Progenitor cell of endocrine pancreas (in vitro differentiated cells): ENCODE measurements at regions not wholly inside any gene's neighbourhood (a gene's known extent, or its start where the extent isn't known, plus 50 kb on each side); places are given as distances from the start of the nearest gene placed in this dataset.

Experiments used
- DNase-seq: peaks from one replicate; pipeline ENCODE4 v3.0.0; 2021; ENCODE audit warnings: low spot score; ENCODE audit not compliant: unreplicated experiment
- H3K27ac Mint-ChIP-seq: 2 replicates; pipeline ENCODE4 v1.8.0; 2021; ENCODE audit warnings: mild to moderate bottlenecking, moderate library complexity, mixed read lengths
- H3K27me3 Mint-ChIP-seq: 2 replicates; pipeline ENCODE4 v1.8.0; 2021; ENCODE audit warnings: mixed read lengths
- H3K36me3 Mint-ChIP-seq: 2 replicates; pipeline ENCODE4 v1.8.0; 2022; ENCODE audit warnings: mixed read lengths; ENCODE audit not compliant: insufficient read depth
- H3K4me1 Mint-ChIP-seq: 2 replicates; pipeline ENCODE4 v1.8.0; 2021; ENCODE audit warnings: low read depth, mixed read lengths
- H3K4me3 Mint-ChIP-seq: 2 replicates; pipeline ENCODE4 v1.8.0; 2021; ENCODE audit warnings: low read depth, mild to moderate bottlenecking, moderate library complexity, mixed read lengths
- H3K9me3 Mint-ChIP-seq: 2 replicates; pipeline ENCODE4 v1.8.0; 2021; ENCODE audit warnings: low read depth, mixed read lengths
- CTCF ChIP-seq: fragments of 200-600 bp; sonication (generic); IDR thresholded peaks from one replicate; pipeline ENCODE4 v1.5.0; 2021; ENCODE audit warnings: antibody characterized with exemption, mild to moderate bottlenecking; ENCODE audit not compliant: unreplicated experiment

GRCh38 chr20:1766731-1767130, 109.2 kb upstream of the SIRPG start:
- no peak for TF ChIP-seq CTCF

GRCh38 chr20:1764136-1765033, 106.8 kb upstream of the SIRPG start:
- DNase-seq = peak; percentile 51
- Mint-ChIP-seq H3K27ac (no peak overlapping the region), H3K36me3 (no peaks in the 10 kb centered on the region)

More at GRCh38 chr20:1766731-1767130, 109.2 kb upstream of the SIRPG start:
- Mint-ChIP-seq H3K4me1 (no peaks in the 10 kb centered on the region), H3K9me3 (no peaks in the 10 kb centered on the region), H3K4me3 (no peak overlapping the region), H3K27ac (no peak overlapping the region), H3K36me3 (no peaks in the 10 kb centered on the region), H3K27me3 (peaks cover 5% of the 10 kb centered on the region)
- no peak for DNase-seq

DNA sequence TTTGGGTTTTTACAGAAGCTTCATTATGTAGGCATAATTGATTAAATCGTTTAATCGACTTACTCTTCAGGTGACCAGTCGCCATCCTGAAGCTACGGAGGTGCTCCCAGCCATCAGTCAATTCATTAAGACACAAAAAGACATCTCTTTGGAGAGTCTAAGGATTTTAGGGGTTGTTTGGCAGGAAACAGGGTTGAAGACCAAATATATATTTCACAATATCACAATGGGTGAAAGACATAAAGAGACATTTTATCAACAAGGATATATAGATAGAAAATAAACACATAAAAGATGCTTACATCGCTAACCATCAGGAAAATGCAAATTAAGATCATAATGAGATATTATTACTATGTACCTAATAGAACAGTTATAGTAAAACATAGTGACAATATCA, 104.0 kb upstream of the SIRPG start:
- Mint-ChIP-seq H3K9me3 (no peaks in the 10 kb centered on the region), H3K27me3 (peaks cover 12% of the 10 kb centered on the region), H3K4me1 (peaks cover 9% of the 10 kb centered on the region), H3K27ac (no peak overlapping the region), H3K4me3 (no peak overlapping the region), H3K36me3 (no peaks in the 10 kb centered on the region)
- DNase-seq = no peak
- TF ChIP-seq CTCF = no peak

More at GRCh38 chr20:1764136-1765033, 106.8 kb upstream of the SIRPG start:
- Mint-ChIP-seq H3K4me3 (no peak overlapping the region), H3K9me3 (no peaks in the 10 kb centered on the region), H3K27me3 (peaks cover 12% of the 10 kb centered on the region), H3K4me1 (no peaks in the 10 kb centered on the region)
- peak; percentile 76 for TF ChIP-seq CTCF

- H3K9me3 Mint-ChIP-seq = no peaks in the 10 kb centered on the region
- TF ChIP-seq CTCF = no peak
- no peak overlapping the region for H3K27ac Mint-ChIP-seq
- H3K36me3 Mint-ChIP-seq = no peaks in the 10 kb centered on the region
- peaks cover 9% of the 10 kb centered on the region for H3K4me1 Mint-ChIP-seq
- DNase-seq = no peak
- peaks cover 12% of the 10 kb centered on the region for H3K27me3 Mint-ChIP-seq
- no peak overlapping the region for H3K4me3 Mint-ChIP-seq
These were observed 103.5 kb upstream of the SIRPG start for GRCh38 chr20:1761116-1761515.

DNA sequence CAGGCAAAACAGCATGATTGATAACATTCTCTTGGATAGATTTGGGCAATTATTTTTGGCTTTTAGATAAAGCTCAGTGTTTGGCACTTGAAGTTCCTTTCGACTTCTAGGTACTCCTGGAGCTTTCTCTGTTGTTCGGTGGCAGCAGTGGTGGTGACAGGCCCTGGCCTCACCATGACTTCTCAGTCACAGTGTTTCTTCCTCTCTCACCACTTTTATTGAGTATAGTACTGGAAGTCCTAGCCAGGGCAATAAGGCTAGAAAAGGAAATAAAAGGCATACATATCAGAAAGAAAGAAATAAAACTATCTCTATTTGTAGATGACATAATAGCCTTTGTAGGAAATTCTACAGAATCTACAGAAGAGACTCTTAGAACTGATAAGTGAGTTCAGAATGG, 101.2 kb upstream of the SIRPG start:
- TF ChIP-seq CTCF = no peak
- H3K27me3 Mint-ChIP-seq = peaks cover 7% of the 10 kb centered on the region
- no peak for DNase-seq
- H3K36me3 Mint-ChIP-seq = no peaks in the 10 kb centered on the region
- peaks cover 9% of the 10 kb centered on the region for H3K4me1 Mint-ChIP-seq
- H3K4me3 Mint-ChIP-seq = no peak overlapping the region
- peaks cover 3% of the 10 kb centered on the region for H3K9me3 Mint-ChIP-seq
- H3K27ac Mint-ChIP-seq = no peak overlapping the region
